Tibial nerve (tissue), 4 donors: ENCODE measurements at regions not wholly inside any gene's neighbourhood (a gene's known extent, or its start where the extent isn't known, plus 50 kb on each side); places are given as distances from the start of the nearest gene placed in this dataset.

Experiments used
- EP300 ChIP-seq, 2 donors: sonication (generic); formaldehyde crosslinking; IDR thresholded peaks; one replicate each; pipeline ENCODE4 v1.6.1; 2017; ENCODE audit warnings: antibody characterized with exemption in 2 of 2, mild to moderate bottlenecking in 1 of 2
- POLR2A ChIP-seq, 2 donors: fragments of 450-650 bp; IDR thresholded peaks; one replicate each; pipeline ENCODE4 v1.6.1; 2017; ENCODE audit warnings: antibody characterized with exemption in 2 of 2, mild to moderate bottlenecking in 2 of 2, moderate library complexity in 2 of 2
- TF ChIP-seq, protein P1 (sequence below), 5 experiments: fragments of 200-600 bp in 3 of 5; fragments of 450-650 bp in 2 of 5; sonication (generic) in 3 of 5; IDR thresholded peaks; one replicate each; pipeline ENCODE4 v1.5.1; 2016 to 2019; ENCODE audit warnings: antibody characterized with exemption in 5 of 5, mild to moderate bottlenecking in 3 of 5, moderate library complexity in 2 of 5

DNA sequence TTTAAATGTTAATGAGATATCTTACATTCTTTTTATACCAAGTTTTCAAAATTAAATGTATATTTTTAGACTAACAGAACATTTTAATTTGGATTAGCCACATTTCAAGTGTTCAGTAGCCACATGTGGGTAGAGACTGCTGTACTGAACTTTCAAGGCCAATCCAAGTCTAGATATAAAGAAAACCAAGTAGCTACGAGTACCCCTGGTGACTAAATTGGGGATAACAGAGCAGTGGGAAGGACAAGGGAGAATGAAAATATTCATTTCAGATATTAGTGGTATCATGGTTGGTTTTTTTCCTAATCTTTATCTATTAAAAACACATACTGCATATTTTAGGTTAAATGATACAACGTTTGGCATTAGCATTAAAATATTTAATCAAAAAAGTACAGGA, 69.4 kb upstream of the RHOJ start:
- TF ChIP-seq, protein P1, sequence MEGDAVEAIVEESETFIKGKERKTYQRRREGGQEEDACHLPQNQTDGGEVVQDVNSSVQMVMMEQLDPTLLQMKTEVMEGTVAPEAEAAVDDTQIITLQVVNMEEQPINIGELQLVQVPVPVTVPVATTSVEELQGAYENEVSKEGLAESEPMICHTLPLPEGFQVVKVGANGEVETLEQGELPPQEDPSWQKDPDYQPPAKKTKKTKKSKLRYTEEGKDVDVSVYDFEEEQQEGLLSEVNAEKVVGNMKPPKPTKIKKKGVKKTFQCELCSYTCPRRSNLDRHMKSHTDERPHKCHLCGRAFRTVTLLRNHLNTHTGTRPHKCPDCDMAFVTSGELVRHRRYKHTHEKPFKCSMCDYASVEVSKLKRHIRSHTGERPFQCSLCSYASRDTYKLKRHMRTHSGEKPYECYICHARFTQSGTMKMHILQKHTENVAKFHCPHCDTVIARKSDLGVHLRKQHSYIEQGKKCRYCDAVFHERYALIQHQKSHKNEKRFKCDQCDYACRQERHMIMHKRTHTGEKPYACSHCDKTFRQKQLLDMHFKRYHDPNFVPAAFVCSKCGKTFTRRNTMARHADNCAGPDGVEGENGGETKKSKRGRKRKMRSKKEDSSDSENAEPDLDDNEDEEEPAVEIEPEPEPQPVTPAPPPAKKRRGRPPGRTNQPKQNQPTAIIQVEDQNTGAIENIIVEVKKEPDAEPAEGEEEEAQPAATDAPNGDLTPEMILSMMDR (IDR thresholded peaks at IDR 0.05) = peak in 1 of 5 experiments; percentile 21
- no peak for TF ChIP-seq POLR2A (IDR thresholded peaks at IDR 0.05)
- TF ChIP-seq EP300 (IDR thresholded peaks at IDR 0.05) = no peak
